Brain microvascular endothelial cell (primary cell): ENCODE measurements at regions not wholly inside any gene's neighbourhood (a gene's known extent, or its start where the extent isn't known, plus 50 kb on each side); places are given as distances from the start of the nearest gene placed in this dataset.
"Not testable (repeated sequence)": the region's sequence is repeated elsewhere in the genome, so short reads cannot be mapped to it uniquely, and the experiment has no call there.

Experiments used
- DNase-seq: peaks from one replicate; pipeline ENCODE4 v3.0.0-alpha.2; 2020
- H3K27ac ChIP-seq: fragments of 250-450 bp; sonication (Bioruptor Pico); 2 replicates; pipeline ENCODE4 v1.5.1; 2020; ENCODE audit warnings: mild to moderate bottlenecking, moderate library complexity
- H3K27me3 ChIP-seq: fragments of 250-450 bp; sonication (Bioruptor Pico); replicated peaks from 2 replicates; pipeline ENCODE4 v1.5.1; 2020; ENCODE audit warnings: mild to moderate bottlenecking
- H3K36me3 ChIP-seq: fragments of 250-450 bp; sonication (Bioruptor Pico); replicated peaks from 2 replicates; pipeline ENCODE4 v1.5.1; 2020; ENCODE audit warnings: mild to moderate bottlenecking
- H3K4me3 ChIP-seq: 2 replicates; pipeline ENCODE4 v1.5.1; 2011; ENCODE audit warnings: low read depth, mild to moderate bottlenecking, control low read depth, low read length, moderate library complexity
- CTCF ChIP-seq: IDR thresholded peaks from 2 replicates; pipeline ENCODE4 v1.5.1; 2011; ENCODE audit warnings: low read depth, mild to moderate bottlenecking, moderate library complexity, low read length, control low read depth, inconsistent platforms; ENCODE audit errors: missing control alignments
- in situ Hi-C: cut with HindIII; loops from 2 replicates; pipeline ENCODE4 v1.10.0; 2017; ENCODE audit warnings: low sequenced_read_pairs, low pct_ligation_motif_present

- in situ Hi-C loops = no loop called here
- no peak overlapping the region for H3K27ac ChIP-seq
- no peak for TF ChIP-seq CTCF
Observed at GRCh38 chr2:163974766-163975165, 239.0 kb upstream of the FIGN start.

GRCh38 chr2:163970058-163970813 lies 234.4 kb upstream of the FIGN start:
- Histone ChIP-seq H3K27ac (no peak overlapping the region), H3K36me3 (no peaks in the 10 kb centered on the region), H3K4me3 (no peak overlapping the region), H3K27me3 (no peaks in the 10 kb centered on the region)
- in situ Hi-C loops = no loop called here
- no peak for TF ChIP-seq CTCF
- DNase-seq = no peak

More at GRCh38 chr2:163974766-163975165, 239.0 kb upstream of the FIGN start:
- H3K36me3 ChIP-seq = no peaks in the 10 kb centered on the region
- H3K4me3 ChIP-seq = no peak overlapping the region
- no peak for DNase-seq
- H3K27me3 ChIP-seq = no peaks in the 10 kb centered on the region

- H3K4me3 ChIP-seq, in situ Hi-C loops, DNase-seq, H3K36me3 ChIP-seq, H3K27me3 ChIP-seq, H3K27ac ChIP-seq: not testable (repeated sequence)
Observed at GRCh38 chr2:163964278-163964677, 228.5 kb upstream of the FIGN start.

GRCh38 chr2:163953390-163953907 lies 217.6 kb upstream of the FIGN start:
- no peak overlapping the region for H3K4me3 ChIP-seq
- no peak for DNase-seq
- H3K27me3 ChIP-seq = no peaks in the 10 kb centered on the region
- in situ Hi-C loops = no loop called here
- H3K27ac ChIP-seq = no peak overlapping the region
- no peaks in the 10 kb centered on the region for H3K36me3 ChIP-seq
- TF ChIP-seq CTCF = no peak

- TF ChIP-seq CTCF = no peak
- in situ Hi-C loops = no loop called here
- no peaks in the 10 kb centered on the region for H3K36me3 ChIP-seq
- H3K27me3 ChIP-seq = no peaks in the 10 kb centered on the region
- H3K4me3 ChIP-seq = no peak overlapping the region
- H3K27ac ChIP-seq = no peak overlapping the region
- DNase-seq = no peak
Observed at GRCh38 chr2:163951312-163951711, 215.5 kb upstream of the FIGN start.

GRCh38 chr2:163949693-163950092 lies 213.9 kb upstream of the FIGN start:
- Histone ChIP-seq H3K36me3 (no peaks in the 10 kb centered on the region), H3K27me3 (no peaks in the 10 kb centered on the region), H3K4me3 (no peak overlapping the region), H3K27ac (no peak overlapping the region)
- TF ChIP-seq CTCF = no peak
- DNase-seq = no peak
- in situ Hi-C loops = no loop called here
